ENCODE measurements at regions not wholly inside any gene's neighbourhood (a gene's known extent, or its start where the extent isn't known, plus 50 kb on each side); places are given as distances from the start of the nearest gene placed in this dataset.

DNA sequence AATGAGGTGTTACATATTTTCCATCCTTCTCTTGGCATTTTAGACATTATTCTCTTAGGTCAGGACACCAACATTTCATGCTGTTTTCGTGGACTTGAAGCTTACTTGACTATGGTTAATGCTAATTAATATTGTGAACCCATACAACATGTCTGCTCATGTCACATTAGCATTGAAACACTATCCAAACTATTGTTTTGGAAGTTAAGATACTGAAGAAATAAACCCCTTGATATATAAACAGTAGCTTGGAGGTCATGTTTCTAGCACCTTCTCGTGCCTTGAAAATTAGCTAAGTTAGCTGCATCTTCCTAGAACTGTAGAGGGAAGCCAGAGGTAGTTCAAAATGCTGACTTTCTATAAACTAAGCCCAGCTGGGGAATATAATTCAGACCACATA, 288.8 kb downstream of the LTN1 start:
- DNase-seq (ENCODE audit: low spot score), result no peak
- TF ChIP-seq, protein P1, sequence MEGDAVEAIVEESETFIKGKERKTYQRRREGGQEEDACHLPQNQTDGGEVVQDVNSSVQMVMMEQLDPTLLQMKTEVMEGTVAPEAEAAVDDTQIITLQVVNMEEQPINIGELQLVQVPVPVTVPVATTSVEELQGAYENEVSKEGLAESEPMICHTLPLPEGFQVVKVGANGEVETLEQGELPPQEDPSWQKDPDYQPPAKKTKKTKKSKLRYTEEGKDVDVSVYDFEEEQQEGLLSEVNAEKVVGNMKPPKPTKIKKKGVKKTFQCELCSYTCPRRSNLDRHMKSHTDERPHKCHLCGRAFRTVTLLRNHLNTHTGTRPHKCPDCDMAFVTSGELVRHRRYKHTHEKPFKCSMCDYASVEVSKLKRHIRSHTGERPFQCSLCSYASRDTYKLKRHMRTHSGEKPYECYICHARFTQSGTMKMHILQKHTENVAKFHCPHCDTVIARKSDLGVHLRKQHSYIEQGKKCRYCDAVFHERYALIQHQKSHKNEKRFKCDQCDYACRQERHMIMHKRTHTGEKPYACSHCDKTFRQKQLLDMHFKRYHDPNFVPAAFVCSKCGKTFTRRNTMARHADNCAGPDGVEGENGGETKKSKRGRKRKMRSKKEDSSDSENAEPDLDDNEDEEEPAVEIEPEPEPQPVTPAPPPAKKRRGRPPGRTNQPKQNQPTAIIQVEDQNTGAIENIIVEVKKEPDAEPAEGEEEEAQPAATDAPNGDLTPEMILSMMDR (IDR thresholded peaks at IDR 0.05; ENCODE audit: borderline replicate concordance, control extremely low read depth, extremely low read depth, insufficient read depth, missing control alignments), result no peak
- in situ Hi-C loops (cut with MboI; ENCODE audit: low sequenced_read_pairs, unreplicated experiment), result no loop called here

DNA sequence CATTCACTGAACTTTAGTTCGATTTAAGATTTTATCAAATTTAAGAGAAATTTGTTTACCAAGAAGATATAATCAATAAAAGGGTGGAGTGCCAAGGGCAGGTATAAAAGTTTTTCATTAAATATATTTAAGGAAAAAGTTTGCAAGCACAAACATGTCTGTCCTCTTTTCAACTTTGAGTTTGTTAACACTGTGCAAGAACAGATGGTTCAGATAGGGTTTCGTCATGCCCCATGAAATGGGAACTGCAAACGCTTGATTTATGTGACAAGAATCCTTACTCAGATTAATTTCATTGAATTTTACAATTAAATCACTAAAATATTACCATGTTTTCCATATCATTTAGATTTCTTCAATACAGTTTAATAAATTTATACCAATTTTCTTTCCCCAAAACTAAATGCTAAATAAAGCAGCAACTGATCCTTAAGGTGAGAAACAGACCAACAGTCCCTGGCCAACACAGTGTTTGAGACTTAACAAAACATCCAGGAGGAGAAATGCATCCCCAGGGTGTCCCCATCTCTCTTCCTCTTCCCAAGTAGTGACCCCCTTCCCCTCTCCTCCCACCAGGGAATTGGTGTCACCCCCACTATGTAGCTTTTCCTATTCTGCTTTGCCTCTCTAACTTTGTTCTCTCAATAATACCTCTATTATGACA, 292.9 kb downstream of the LTN1 start:
- TF ChIP-seq, protein P1 (IDR thresholded peaks at IDR 0.05; ENCODE audit: borderline replicate concordance, control extremely low read depth, extremely low read depth, insufficient read depth, missing control alignments), result no peak
- DNase-seq (ENCODE audit: low spot score), result no peak
- in situ Hi-C loops (cut with MboI; ENCODE audit: low sequenced_read_pairs, unreplicated experiment), result no loop called here

DNA sequence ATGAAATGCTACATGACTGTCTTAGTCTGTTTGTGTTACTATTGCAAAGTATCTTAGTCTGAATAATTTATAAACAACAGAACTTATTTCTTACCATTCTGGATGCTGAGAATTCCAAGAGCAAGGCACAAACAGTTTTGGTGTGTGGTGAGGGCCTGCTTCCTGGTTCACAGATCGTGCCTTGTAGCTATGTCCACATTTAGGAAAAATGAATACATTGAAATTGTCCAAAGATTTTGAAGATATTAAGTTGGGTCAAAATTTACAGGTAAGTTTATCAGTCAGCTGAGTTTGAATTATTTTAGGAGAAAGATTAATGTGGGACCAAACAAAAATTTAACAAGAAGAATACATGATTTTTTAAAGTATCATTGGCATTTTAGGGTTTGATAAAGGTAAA, 293.5 kb downstream of the LTN1 start:
- TF ChIP-seq, protein P1 (IDR thresholded peaks at IDR 0.05; ENCODE audit: borderline replicate concordance, control extremely low read depth, extremely low read depth, insufficient read depth, missing control alignments), result no peak
- in situ Hi-C loops (cut with MboI; ENCODE audit: low sequenced_read_pairs, unreplicated experiment), result no loop called here
- no peak for DNase-seq (ENCODE audit: low spot score)

DNA sequence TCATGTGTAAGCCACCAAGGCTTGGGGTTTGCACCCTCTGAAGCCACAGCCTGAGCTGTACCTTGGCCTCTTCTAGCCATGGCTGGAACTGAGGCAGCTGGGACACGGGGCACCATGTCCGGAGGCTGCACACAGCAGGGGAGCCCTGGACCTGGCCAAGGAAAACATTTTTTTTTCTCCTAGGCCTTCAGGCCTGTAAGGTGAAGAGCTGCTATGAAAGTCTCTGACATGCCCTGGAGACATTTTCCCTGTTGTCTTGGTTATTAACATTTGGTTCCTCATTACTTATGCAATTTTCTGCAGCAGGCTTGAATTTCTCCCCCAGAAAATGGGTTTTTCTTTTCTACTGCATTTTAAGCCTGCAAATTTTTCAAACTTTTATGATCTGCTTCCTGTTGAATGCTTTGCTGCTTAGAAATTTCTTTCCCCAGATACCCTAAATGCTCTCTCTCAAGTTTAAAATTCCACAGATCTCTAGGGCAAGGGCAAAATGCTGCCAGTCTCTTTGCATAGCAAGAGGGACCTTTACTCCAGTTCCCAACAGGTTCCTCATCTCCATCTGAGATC, 295.8 kb downstream of the LTN1 start:
- TF ChIP-seq, protein P1 (IDR thresholded peaks at IDR 0.05; ENCODE audit: borderline replicate concordance, control extremely low read depth, extremely low read depth, insufficient read depth, missing control alignments), result no peak
- in situ Hi-C loops (cut with MboI; ENCODE audit: low sequenced_read_pairs, unreplicated experiment), result no loop called here
- DNase-seq (ENCODE audit: low spot score), result no peak

DNA sequence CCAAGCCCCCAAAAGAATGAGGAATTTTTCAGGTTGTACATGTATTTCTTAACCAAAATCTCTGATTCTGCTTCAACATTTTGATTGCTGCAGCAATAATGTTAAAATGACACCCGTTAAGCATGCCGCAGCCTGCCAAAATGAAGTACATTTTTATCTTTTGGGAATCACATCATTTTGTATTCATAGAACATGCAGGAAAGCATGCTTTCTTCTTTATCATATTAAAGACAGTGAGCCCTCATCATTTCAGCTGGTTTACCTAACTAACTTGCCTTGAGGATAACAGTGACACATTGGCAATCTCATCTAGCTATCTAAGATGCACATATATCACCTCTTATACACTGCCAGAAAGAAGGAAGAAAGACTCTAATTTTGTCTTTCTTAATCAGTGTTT, 299.2 kb downstream of the LTN1 start:
- no peak for DNase-seq (ENCODE audit: low spot score)
- in situ Hi-C loops (cut with MboI; ENCODE audit: low sequenced_read_pairs, unreplicated experiment), result no loop called here
- TF ChIP-seq, protein P1 (IDR thresholded peaks at IDR 0.05; ENCODE audit: borderline replicate concordance, control extremely low read depth, extremely low read depth, insufficient read depth, missing control alignments), result no peak

DNA sequence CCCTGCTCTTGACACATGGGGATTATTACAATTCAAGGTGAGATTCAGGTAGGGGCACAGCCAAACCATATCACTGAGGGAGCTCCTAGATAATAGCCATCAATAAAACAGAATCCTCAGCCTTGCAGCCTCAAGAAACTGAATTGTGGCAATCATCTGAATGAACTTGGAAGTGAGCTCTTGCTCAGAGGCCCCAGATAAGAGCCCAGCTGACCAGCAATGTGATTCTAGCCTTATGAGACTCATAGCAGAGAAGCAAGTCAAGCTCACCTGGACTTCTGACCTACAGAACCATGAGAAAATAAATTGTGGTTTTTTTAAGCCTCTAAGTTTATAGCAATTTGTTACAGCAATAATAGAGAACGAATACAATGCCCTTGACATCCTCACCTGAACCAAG, 302.5 kb downstream of the LTN1 start:
- TF ChIP-seq, protein P1 (IDR thresholded peaks at IDR 0.05; ENCODE audit: borderline replicate concordance, control extremely low read depth, extremely low read depth, insufficient read depth, missing control alignments), result no peak
- no peak for DNase-seq (ENCODE audit: low spot score)
- in situ Hi-C loops (cut with MboI; ENCODE audit: low sequenced_read_pairs, unreplicated experiment), result no loop called here
